C4-2B (cell line): ENCODE measurements at regions not wholly inside any gene's neighbourhood (a gene's known extent, or its start where the extent isn't known, plus 50 kb on each side); places are given as distances from the start of the nearest gene placed in this dataset.

Experiments
- CTCF ChIP-seq: fragments of 450-650 bp; conservative IDR thresholded peaks from 2 replicates; pipeline ENCODE4 v1.5.1; 2017; ENCODE audit warnings: mild to moderate bottlenecking
- ZFX ChIP-seq: fragments of 450-650 bp; IDR thresholded peaks from 2 replicates; pipeline ENCODE4 v1.6.1; 2017

- TF ChIP-seq CTCF, result no peak
- no peak for TF ChIP-seq ZFX
Observed at GRCh38 chr16:46496701-46497100, 124.5 kb downstream of the SHCBP1 start.
